ENCODE measurements at regions not wholly inside any gene's neighbourhood (a gene's known extent, or its start where the extent isn't known, plus 50 kb on each side); places are given as distances from the start of the nearest gene placed in this dataset.

DNA sequence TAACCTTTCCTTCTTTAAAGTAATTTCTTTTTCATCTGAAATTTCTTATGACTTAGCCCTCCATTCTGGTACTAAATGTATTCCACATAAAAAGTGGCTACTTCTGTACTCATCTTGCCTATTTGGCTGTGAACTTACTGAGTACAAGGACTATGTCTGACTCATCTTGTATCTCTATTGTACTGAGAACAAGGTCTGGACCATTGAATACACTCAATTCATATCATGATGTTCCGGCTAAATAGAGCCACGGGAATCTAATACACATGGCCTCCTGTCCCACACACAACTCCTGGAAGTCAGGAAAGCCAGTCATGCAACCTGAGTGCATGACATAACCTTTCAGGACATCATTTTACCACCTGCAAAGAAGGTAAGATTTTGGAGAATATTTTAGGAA is 203.9 kb downstream of the PLK2 start:
- no peak for DNase-seq

- no peak for DNase-seq
Measured at GRCh38 chr5:58255386-58255785, 204.5 kb downstream of the PLK2 start.

DNA sequence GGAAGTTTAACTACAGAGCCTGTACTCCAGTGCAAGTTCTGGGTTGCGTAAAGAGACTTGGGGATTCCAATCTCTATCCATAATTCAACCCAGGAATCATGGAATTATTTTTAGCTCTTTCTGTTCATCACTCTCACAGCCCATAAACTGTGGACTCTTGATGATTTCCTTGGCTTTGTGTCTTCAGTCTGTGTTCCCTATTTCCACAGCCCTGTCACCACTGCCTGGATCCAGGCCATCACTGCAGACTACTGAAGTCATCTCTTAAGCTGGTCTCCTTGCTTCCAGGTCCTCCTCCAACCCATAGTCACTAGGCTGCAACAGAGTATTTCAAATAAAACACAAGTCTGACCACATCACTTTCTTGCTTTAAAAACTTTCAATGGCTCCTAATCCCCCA is 211.7 kb downstream of the PLK2 start:
- no peak for DNase-seq

DNA sequence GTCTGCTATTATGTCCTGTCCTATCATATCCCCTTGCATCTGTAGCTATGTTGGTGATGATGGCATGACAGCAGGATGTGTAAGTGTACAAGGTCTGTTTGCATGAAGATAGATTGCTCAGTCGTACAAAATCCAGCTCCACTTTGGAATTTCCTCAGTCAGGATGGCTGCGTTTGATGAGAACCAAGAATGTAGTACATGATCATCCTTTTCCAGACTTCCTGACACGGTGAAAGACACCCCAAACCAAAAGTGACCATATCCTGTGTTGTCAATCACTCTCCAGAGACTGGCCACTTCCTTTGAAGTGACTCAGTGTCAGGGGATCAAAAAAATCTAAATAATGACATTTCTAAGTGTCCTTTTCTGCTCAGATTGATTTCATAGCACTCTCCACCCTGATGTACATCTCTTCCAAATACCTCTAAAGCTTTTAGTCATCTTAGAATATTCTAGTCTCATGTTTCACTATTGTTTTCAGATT is 213.4 kb downstream of the PLK2 start:
- no peak for DNase-seq

DNA sequence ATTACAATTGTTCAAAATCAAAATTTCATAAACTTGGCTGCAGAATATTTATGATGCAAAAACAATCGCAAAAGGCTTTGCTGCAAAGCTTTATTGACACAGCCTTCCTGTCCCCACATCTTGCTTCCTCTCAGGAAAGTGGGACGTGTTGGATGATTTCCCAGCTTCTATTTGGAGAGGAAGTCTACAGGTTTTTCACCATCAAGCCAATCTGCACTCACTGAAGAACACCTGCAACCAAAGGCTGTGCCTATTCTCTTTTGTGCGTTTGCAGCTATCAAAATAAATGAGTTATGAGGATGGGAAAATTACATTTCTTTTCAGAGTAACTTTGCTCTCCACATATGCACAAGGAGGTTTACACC is 214.4 kb downstream of the PLK2 start:
- no peak for DNase-seq

DNA sequence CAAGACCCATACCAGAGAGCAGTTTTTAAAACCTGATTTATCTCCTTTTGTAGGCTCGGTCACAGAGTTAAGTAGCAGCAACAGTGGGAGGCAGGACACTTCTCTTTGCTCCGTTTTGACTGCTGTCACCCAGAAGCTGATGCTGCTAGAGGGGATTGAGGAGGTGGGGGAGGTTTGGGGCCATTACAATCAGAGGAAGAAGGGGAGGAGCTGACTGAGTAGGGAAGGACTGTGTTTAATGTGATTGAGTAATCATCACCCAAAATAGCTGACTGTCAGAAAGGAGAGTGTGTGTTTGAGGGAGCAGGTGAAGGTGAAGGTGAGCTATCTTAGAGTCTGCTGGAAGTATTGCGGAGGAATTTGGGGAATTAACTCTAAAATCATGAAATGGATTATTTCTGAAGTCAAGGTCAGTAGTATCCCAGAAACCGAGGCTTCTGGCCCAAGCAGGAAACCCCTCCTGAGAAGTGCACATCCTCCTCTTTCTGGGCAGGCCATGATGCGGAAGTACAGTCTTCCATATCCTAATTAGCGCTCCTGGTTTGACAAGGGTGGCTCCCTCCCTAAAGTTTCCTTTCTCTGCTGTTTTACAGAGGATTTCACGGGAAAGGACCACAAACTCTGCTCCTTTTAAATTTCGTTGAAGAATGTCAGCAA is 214.9 kb downstream of the PLK2 start:
- no peak for DNase-seq

- no peak for DNase-seq
Measured at GRCh38 chr5:58241389-58241788, 218.5 kb downstream of the PLK2 start.

DNA sequence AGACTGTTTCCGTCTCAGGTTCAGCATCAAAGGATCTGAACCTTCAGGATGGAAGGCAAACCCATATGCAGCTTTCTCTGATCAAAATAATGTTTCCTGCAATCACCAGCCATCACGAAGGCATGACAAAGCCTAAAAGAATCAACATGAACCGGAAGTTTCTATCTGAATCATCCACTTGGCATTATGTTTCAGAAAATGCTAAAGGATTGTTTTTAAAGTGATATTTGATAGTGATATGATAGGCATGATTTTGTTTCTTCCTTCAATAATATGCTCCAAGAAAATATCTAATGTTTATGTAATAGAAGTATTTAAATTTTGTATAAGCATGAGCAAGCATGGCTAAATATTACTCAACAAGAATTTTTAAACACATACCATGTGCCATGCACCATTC is 219.6 kb downstream of the PLK2 start:
- DNase-seq = no peak

DNA sequence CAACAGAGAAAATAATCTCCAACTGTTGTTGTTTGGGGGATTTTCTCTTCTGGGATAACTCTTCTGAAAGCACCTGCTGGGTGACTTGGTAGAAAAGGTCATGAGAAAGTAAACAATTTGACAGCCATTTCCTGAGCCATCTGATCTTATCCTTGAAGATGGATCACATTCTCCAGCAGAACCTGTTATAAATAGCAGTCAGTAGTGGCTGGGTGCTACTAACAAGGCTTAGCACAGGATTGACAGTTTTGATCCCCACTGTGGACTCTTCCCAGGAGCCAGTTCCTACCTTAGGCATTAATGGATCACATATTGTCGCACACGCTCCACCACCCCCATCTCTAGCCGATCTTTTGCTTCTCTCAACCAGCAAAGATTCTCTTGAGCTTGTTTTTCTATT is 220.2 kb downstream of the PLK2 start:
- DNase-seq = no peak

- no peak for DNase-seq
Measured at GRCh38 chr5:58239045-58239444, 220.8 kb downstream of the PLK2 start.

- no peak for DNase-seq
Measured at GRCh38 chr5:58236498-58236897, 223.4 kb downstream of the PLK2 start.

GRCh38 chr5:58235299-58235698 is 224.6 kb downstream of the PLK2 start:
- DNase-seq = no peak

- DNase-seq = no peak
Measured at GRCh38 chr5:58232130-58232529, 227.8 kb downstream of the PLK2 start.

GRCh38 chr5:58231041-58231440 is 228.8 kb downstream of the PLK2 start:
- DNase-seq = no peak

GRCh38 chr5:58228896-58229295 is 231.0 kb downstream of the PLK2 start:
- DNase-seq = no peak

GRCh38 chr5:58227858-58228257 is 232.0 kb downstream of the PLK2 start:
- DNase-seq = no peak

DNA sequence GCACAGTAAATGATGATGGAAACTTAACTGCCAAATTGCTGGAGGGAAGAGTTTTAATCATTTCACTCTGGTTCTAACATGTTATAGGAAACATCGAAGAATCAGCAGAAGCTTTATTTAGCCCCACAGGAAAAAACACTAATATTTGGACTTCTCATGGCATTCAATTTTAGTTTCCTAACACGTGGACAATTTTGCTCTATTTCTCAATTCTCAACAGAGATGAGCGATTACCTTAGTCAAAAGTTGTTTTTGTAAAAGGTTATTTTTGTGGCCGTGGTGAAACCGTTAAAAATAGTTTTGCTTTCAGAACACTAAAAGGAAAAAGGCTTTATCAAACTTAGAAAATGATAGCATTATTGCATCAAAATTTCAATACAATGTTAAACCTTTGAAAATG is 235.2 kb downstream of the PLK2 start:
- DNase-seq = no peak

DNA sequence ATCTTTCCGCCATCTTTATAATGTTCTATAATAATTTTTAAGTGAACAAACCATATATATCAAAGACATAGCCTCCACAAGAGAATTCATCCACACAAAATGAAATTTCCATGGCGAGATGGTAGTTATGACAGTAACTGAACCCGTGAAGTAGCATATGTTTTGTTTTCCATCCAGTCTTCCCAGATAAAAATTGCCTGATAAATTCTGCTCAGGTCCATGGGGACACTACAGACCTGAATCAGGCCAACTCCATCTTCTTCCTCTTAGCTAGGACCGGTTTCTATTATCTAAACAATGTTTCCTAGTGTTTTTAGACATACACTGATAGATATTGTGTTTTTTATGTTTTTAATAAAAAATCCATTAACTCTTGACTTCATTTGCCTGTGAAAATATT is 235.7 kb downstream of the PLK2 start:
- DNase-seq = no peak

DNA sequence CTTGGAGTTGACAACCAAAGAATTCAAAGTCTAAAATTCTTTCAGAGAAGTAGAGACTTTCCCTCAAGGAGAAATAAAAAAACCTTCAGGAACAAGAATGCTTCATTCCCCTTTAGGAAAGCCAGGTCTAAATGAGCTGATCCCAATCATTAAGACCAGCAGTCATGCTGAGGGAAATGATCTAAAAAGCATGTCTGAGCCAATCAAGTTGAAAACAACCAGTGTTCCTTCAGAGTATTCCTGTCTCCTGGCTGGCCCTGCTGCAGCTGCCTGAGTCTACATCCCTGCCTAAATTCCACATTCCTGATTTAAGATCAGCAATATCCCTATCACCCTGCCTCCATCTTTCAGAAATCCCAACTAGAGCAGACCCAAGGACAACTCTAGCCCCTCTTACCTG is 244.5 kb downstream of the PLK2 start:
- no peak for DNase-seq

DNA sequence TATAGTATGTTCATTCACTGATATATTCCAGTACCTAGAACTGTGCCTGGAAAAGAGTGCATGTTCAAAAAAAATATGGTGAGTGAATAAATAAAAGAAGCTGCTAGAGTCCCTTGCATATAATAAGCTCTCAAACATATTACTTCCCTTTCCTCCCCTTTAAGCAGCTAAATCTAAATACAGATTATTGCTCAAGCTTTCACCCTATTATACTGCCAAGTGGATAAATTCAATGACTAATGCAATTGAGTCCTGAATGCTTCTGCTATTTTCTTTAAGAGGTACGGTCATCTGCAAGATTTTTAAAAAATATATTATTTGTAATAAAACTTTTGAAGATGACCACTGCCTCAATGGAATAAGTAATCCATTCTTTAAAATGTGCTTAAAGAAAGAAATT is 248.4 kb downstream of the PLK2 start:
- DNase-seq = no peak

DNA sequence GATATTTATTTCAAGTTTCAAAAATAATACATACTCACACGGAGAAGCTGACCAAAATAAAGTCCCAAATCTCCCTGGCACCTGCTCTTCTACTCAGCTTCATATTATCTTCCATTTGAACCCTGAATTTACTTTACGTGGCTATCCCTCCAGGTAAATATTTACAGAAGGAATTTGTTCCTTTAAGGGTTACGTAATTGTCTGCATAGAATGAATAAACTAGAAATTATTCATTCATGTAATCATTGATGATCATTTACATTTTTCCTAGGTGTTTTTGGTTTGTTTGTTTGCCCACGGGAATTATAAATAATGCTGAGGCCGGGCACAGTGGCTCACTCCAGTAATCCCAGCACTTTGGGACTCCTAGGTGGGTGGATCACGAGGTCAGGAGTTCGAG is 251.2 kb downstream of the PLK2 start:
- DNase-seq = no peak

DNA sequence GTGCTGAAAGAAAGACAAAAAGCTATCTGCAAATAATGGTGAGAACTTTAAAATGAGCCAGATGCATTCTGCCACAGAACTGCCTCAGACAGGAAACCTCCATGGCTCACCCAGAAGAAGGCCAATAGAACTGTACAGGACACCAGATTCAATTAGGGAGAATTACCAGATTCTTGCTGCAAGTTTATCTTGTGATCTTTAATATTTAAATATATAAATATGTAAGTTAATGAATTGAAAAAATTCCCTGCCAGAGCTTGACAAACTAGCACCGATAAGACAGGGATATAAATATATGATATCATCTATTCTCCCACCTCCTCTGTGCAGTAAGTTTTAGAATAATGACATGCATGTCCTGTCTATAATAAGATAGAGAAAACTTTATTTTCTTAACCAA is 252.8 kb downstream of the PLK2 start:
- no peak for DNase-seq

DNA sequence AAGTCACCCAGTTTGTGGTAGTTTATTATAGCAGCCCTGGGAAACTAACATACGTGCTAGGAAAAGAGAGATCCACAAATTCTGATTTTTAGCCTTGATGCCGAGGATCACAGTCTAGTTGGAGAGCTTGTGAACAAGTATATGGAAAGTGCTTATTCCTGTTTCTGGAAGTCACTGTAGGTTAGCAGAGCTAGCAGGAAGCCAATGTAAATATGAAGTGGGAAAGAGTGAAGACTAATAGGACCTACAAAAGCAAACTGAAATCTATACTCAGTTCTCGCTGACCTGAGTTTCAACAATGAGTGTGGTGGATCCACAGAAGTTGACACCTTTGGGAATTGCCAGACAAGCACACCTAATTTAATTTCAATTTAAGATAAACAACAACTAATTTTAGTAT is 254.9 kb downstream of the PLK2 start:
- DNase-seq = no peak

DNA sequence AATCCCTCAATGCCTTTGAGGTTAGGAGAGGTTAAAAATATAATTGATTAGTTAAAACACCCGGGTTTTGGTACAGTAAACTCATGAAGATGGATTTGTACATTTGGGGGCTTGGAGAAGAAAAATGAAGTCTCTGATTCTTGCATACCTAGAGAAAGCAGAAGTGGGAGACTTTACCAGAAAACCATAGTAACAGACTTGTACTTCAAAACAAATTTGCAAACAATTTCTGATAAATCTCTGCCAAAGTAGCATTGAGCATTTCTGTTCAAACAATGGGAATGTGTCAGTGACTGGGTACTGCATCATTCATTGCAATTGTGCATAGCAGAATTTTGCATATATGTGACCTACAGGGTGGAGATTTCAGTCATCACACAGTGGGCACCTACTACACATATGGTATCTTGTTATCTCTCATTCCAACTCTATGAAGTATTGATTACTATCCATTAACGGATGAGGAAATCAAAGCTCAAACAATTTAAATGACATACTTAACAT is 256.9 kb downstream of the PLK2 start:
- DNase-seq = no peak

Data from hypothalamus (tissue), 51 donors.